ENCODE measurements at regions not wholly inside any gene's neighbourhood (a gene's known extent, or its start where the extent isn't known, plus 50 kb on each side); places are given as distances from the start of the nearest gene placed in this dataset.
"Not testable (repeated sequence)": the region's sequence is repeated elsewhere in the genome, so short reads cannot be mapped to it uniquely, and the experiment has no call there.

DNA sequence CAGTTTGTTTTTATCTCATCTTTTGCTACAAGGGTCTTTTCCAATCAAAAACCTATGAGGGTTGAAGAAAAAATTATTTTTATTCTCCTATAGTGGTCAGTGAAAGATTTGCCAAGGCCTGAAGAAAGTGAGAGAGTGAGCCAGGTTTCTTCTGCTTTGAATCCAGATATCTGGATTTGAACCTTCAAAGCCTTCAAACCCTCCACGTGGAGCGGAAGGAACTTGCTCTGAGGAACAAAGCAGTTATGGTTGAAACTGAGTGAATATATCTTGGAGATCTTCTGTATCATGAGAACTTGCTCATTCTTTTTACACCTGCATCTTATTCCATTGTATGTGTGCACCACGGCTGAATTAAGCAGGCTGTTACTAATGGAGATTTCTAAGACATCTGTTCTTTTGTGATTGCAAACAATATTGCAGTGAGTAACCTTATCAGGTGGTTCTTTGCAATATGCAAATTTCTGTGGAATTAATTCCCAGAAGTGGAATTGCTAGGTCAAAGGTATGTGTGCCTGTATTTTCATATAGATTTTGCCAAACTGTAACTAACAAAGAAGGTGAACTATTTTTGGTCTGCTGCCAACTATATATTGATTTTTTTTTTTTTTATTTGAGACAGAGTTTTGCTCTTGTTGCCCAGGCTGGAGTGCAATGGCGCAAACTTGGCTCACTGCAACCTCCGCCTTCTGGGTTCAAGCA, 147.9 kb downstream of the B3GNT2 start:
- no peak for DNase-seq
- no peak for ATAC-seq (ENCODE audit: poor library complexity)
- intact Hi-C loops (cut with DNase I), result no loop called here

- ATAC-seq (ENCODE audit: poor library complexity) (no peak), DNase-seq (no peak)
- intact Hi-C loops (cut with DNase I), result no loop called here
These were observed 147.3 kb downstream of the B3GNT2 start for GRCh38 chr2:62343206-62343605.

GRCh38 chr2:62340994-62341484, 145.1 kb downstream of the B3GNT2 start:
- peak; percentile 88 for ATAC-seq (ENCODE audit: poor library complexity)
- intact Hi-C loops (cut with DNase I), result no loop called here
- DNase-seq, result peak; percentile 50

- intact Hi-C loops (cut with DNase I), result no loop called here
- DNase-seq (no peak), ATAC-seq (ENCODE audit: poor library complexity) (no peak)
These were observed 143.9 kb downstream of the B3GNT2 start for GRCh38 chr2:62339837-62340236.

GRCh38 chr2:62339413-62339812, 143.5 kb downstream of the B3GNT2 start:
- DNase-seq (no peak), ATAC-seq (ENCODE audit: poor library complexity) (no peak)
- intact Hi-C loops (cut with DNase I), result no loop called here

DNA sequence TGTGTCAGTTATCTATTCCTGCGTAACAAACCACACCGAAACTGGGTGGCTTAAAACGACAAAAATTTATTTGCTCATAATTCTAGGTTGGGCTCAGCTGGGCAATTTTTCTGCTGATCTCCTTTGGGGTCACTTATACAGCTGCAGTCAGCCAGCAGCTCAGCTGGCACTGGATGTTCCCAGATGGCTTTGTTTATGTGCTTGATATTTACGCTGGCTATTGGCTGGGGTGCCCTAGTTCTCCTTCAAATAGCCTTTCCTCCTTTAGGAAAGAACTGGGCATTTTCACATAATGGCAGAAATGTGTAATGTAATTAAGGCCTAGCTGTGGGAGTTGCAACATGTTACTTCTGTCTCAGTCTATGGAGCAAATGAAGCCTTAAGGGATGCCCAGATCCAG, 142.2 kb downstream of the B3GNT2 start:
- intact Hi-C loops (cut with DNase I), result no loop called here
- ATAC-seq (ENCODE audit: poor library complexity), result peak; percentile 47
- no peak for DNase-seq

- intact Hi-C loops (cut with DNase I), result no loop called here
These were observed 141.5 kb downstream of the B3GNT2 start for GRCh38 chr2:62337403-62337802.

DNA sequence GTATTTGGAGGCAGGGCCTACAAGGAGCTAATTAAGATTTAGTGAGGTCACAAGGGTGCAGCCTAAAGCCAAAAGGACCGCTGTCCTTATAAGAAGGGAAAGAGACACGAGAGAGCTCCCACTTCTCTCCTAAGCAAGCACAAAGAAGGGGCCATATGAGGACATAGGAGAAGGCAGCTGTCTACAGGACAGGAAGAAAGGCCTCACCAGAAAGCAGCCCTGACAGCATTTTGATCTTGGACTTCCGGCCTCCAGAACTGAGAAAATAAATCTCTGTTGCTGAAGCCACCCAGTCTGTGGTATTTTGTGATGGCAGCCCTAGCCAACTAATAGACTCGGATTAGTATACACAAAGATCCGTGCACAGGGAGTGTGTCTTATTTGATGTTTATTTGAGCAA, 139.7 kb downstream of the B3GNT2 start:
- intact Hi-C loops (cut with DNase I), result no loop called here
- no peak for ATAC-seq (ENCODE audit: poor library complexity)
- DNase-seq, result no peak

More at GRCh38 chr2:62337403-62337802, 141.5 kb downstream of the B3GNT2 start:
- DNase-seq (no peak), ATAC-seq (ENCODE audit: poor library complexity) (no peak)

- DNase-seq, result no peak
- intact Hi-C loops (cut with DNase I), result no loop called here
- no peak for ATAC-seq (ENCODE audit: poor library complexity)
These were observed 138.6 kb downstream of the B3GNT2 start for GRCh38 chr2:62334440-62335058.

- DNase-seq, result no peak
- intact Hi-C loops (cut with DNase I), result no loop called here
- ATAC-seq (ENCODE audit: poor library complexity), result no peak
These were observed 138.1 kb downstream of the B3GNT2 start for GRCh38 chr2:62334009-62334408.

GRCh38 chr2:62330959-62331358, 135.0 kb downstream of the B3GNT2 start:
- no peak for DNase-seq
- no peak for ATAC-seq (ENCODE audit: poor library complexity)
- intact Hi-C loops (cut with DNase I), result no loop called here

DNA sequence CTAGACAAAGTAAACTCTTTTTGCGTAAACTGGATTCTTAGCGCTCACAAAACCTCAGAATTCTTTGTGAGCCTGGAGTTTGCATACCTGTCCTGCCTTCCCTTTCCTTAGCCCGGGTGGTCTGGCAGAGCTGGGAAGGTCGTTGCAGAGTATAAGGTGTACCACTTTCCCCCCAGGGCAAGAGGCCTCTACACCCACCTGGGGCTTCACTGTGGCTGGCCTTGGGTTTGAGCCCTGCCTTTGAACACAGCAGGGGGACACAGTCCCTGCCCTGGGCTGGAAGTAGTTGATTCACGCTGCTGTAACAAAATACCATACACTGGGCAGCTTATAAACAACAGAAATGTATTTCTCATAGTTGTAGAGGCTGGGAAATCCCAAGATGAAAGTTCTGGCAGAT, 133.9 kb downstream of the B3GNT2 start:
- no peak for ATAC-seq (ENCODE audit: poor library complexity)
- intact Hi-C loops (cut with DNase I), result no loop called here
- no peak for DNase-seq

- no peak for DNase-seq
- intact Hi-C loops (cut with DNase I), result no loop called here
- ATAC-seq (ENCODE audit: poor library complexity), result no peak
These were observed 130.8 kb downstream of the B3GNT2 start for GRCh38 chr2:62326735-62327134.

- DNase-seq, result no peak
- intact Hi-C loops (cut with DNase I), result no loop called here
- no peak for ATAC-seq (ENCODE audit: poor library complexity)
These were observed 129.5 kb downstream of the B3GNT2 start for GRCh38 chr2:62325398-62325797.

DNA sequence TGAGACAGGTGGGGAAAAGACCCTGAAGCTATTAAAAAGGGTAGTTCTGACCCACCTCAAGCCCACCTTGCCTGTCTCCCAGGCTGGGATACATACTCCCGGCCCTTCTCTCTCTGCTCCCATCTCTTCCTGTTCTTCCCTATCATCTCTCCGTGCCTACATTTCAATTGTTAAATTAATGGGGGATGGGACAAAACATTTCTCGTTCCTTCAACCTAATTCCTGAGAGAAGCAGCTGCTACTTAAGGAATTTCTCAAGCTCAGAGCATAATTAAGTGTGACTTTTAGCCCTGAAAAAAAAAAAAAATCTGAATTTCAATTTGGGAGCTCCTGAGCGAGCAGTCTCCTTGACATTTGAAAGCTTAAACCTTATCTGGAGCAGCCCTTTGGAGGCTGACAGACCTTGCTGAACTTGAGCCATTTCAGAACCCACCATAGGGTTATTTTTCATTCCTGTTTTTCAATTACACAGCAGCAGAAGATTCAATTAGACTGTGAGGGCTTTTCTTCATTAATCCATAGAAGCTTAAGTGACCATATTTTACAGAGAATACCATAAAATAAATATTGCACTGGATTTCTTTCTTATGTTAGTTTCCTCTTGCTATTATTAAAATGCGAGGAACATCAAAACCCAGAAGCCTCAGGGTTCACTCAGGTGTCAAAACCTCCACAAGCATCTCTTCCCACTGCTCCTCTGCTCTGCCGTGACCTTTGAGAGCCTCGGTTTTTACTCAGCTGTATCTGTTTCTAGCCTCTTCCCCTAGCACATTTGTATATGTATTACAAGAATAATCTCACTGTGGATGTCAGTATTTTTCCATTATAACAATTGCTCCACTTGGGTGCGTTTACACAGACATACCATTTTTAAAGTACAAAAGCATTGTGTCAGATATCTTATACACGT, 125.7 kb downstream of the B3GNT2 start:
- ATAC-seq (ENCODE audit: poor library complexity) (no peak), DNase-seq (no peak)
- intact Hi-C loops (cut with DNase I), result no loop called here

GRCh38 chr2:62320657-62321357, 124.9 kb downstream of the B3GNT2 start:
- ATAC-seq (ENCODE audit: poor library complexity) (no peak), DNase-seq (no peak)
- intact Hi-C loops (cut with DNase I), result no loop called here

DNA sequence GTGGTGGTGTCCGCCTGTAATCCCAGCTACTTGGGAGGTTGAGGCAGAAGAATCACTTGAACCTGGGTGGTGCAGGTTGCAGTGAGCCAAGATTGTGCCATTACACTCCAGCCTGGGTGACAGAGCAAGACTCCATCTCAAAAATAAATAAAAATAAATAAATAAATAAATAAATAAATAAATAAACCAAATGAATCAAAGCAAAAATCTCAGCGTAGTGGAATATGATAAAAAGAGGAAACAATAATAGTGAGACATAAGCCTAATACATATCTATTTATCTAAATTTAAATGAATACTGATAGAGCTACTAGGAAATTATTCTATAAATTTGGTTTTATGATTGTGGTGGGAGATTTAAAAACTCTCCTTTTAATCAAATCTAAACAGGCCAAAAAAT, 124.2 kb downstream of the B3GNT2 start:
- DNase-seq; intact Hi-C loops (cut with DNase I); ATAC-seq (ENCODE audit: poor library complexity): not testable (repeated sequence)

DNA sequence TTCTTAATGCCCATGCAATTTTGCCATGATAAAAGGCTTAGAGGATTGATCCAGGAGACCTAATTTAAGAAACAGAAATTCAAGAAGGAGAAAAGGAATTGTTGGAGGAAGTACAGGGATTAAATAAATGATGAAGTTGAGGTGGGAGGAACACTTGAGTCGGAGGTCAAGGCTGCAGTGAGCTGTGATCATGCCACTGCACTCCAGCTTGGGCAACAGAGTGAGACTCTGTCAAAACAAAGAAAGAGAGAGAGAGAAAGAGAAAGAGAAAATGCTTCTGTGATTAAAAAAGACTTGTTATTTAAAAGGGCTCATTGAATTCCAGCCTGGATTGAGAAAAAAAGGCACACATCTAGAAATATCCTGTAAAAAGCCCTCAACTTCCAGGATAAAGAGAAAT, 123.2 kb downstream of the B3GNT2 start:
- no peak for ATAC-seq (ENCODE audit: poor library complexity)
- intact Hi-C loops (cut with DNase I), result no loop called here
- no peak for DNase-seq

DNA sequence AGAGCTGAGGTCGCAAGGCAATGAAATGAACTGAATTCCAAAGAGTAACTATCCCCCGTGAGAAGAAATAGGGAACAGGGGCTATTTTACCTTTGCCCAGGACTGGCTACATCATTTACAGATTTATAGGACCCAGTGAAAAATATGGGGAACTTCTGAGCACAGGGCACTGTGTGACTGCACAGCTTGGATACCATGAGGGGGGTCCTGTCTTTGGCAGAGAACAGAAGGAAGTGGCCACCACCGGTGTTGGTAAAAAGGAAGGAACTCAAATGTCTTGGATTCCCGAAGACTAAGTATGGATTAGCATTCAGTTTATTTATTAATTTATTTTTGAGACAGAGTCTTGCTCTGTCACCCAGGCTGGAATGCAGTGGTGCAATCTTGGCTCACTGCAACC, 119.6 kb downstream of the B3GNT2 start:
- DNase-seq, result no peak
- no peak for ATAC-seq (ENCODE audit: poor library complexity)
- intact Hi-C loops (cut with DNase I), result no loop called here
